ENCODE measurements at regions not wholly inside any gene's neighbourhood (a gene's known extent, or its start where the extent isn't known, plus 50 kb on each side); places are given as distances from the start of the nearest gene placed in this dataset.

DNA sequence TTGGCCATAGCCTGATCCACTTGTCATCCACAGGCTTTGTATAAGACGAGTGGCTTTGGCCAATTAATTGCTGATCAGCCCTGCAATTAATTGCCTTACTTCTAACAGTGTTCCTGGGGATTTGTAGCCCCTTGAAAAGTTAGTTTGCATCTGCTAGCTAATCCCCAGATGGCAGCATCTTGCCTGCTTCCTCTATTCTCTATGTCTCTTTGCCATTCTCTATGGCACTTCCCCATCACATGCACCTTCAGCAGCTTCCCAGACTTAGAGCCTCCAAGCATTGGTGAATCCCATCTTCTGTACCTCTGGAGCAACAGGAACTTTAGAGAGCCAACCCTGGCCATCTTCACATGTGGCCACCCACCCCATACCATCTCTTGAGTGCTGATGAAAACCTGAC lies 197.0 kb upstream of the DMAC1 start:
- 0 to 100% (median 26%) methylated on average over 1 of the region's 1 CpG; no CpG with 5 or more reads in 6 of the 10 experiments for WGBS, 10 experiments
- in situ Hi-C loops (cut with MboI; ENCODE audit: low pct_unique_long_range_greater_than_20kb in 2 of 9, low sequenced_read_pairs in 9 of 9, unreplicated experiment in 9 of 9) = no loop called here
- Histone ChIP-seq H3K4me1 (replicated peaks in 1 of 2) (no peaks in the 10 kb centered on the region), H3K27ac (no peak overlapping the region), H3K4me3 (no peak overlapping the region)
- no peak for ATAC-seq (replicated peaks in 6 of 8)

- ATAC-seq (replicated peaks in 6 of 8) = no peak
- Histone ChIP-seq H3K4me3 (no peak overlapping the region), H3K27ac (no peak overlapping the region), H3K4me1 (replicated peaks in 1 of 2) (peaks cover 7 to 11% of the 10 kb centered on the region in 2 donors)
- 0 to 80% (median 33%) methylated on average over 1 of the region's 1 CpG; no CpG with 5 or more reads in 5 of the 10 experiments for WGBS, 10 experiments
- in situ Hi-C loops (cut with MboI; ENCODE audit: low pct_unique_long_range_greater_than_20kb in 2 of 9, low sequenced_read_pairs in 9 of 9, unreplicated experiment in 9 of 9) = no loop called here
Observed at GRCh38 chr9:7988644-7989280, 189.2 kb upstream of the DMAC1 start.

DNA sequence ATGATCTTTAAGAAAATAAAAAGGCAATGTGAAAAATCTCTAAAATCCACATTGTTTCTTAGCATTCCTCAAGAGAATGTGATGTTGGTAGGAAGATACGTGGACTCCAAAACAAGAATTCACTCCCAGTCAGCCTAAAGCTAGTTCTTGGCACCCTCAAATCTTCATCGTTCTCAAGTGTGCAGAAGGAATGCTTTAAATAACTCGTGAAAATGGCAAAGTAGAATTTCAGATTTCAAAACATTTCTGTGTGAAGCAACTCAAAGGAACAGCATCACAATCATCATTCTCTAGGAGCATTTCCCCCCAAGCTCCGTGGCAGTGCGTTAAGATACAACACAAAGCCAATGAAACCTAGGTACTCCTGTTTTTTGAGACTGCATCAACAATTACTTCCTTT lies 185.1 kb upstream of the DMAC1 start:
- Histone ChIP-seq H3K4me1 (replicated peaks in 1 of 2) (peaks cover 31 to 38% of the 10 kb centered on the region in 2 donors), H3K4me3 (no peak overlapping the region), H3K27ac (no peak overlapping the region)
- ATAC-seq (replicated peaks in 6 of 8) = no peak
- 4 to 100% (median 88%) methylated on average over 2 to 5 of the region's 5 CpGs for WGBS, 10 experiments
- in situ Hi-C loops (cut with MboI; ENCODE audit: low pct_unique_long_range_greater_than_20kb in 2 of 9, low sequenced_read_pairs in 9 of 9, unreplicated experiment in 9 of 9) = no loop called here

- WGBS, 10 experiments = 0 to 100% (median 30%) methylated on average over 1 to 2 of the region's 2 CpGs; no CpG with 5 or more reads in 2 of the 10 experiments
- in situ Hi-C loops (cut with MboI; ENCODE audit: low pct_unique_long_range_greater_than_20kb in 2 of 9, low sequenced_read_pairs in 9 of 9, unreplicated experiment in 9 of 9) = no loop called here
- peak in 1 of 8 experiments; percentile 68 for ATAC-seq (replicated peaks in 6 of 8)
Observed at GRCh38 chr9:7984203-7984602, 184.6 kb upstream of the DMAC1 start.

DNA sequence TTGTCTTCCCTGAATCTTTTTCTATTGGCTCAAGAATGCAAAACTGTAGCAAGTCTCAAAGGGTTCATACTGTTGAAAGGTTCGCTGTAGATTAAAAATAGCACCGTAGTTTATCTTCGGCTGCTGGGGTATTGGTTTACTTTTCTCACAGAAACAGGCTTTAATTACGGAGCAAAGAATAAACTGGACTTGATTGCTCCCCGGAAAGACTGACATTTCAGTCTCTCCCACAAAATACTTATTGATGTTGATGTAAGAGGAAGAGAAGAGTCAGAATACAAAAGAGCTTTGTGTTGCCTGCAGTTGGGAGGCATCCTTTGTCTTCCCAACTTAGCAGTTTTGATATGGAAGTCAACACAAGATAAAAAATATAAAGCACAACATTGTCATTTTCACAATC lies 183.9 kb upstream of the DMAC1 start:
- in situ Hi-C loops (cut with MboI; ENCODE audit: low pct_unique_long_range_greater_than_20kb in 2 of 9, low sequenced_read_pairs in 9 of 9, unreplicated experiment in 9 of 9) = no loop called here
- Histone ChIP-seq H3K4me1 (replicated peaks in 1 of 2) (peaks cover 31 to 41% of the 10 kb centered on the region in 2 donors), H3K27ac (no peak overlapping the region), H3K4me3 (no peak overlapping the region)
- WGBS, 10 experiments = 0 to 56% (median 12%) methylated on average over 1 to 5 of the region's 5 CpGs; no CpG with 5 or more reads in 1 of the 10 experiments
- ATAC-seq (replicated peaks in 6 of 8) = peak in 5 of 8 experiments; percentile 54 to 68 (median 57)

More at GRCh38 chr9:7984203-7984602, 184.6 kb upstream of the DMAC1 start:
- Histone ChIP-seq H3K4me1 (replicated peaks in 1 of 2) (peaks cover 31 to 41% of the 10 kb centered on the region in 2 donors), H3K27ac (no peak overlapping the region), H3K4me3 (no peak overlapping the region)

- peak overlapping the region in 1 of 2 donors; percentile 19 for H3K27ac ChIP-seq
- peaks cover 31 to 41% of the 10 kb centered on the region in 2 donors for H3K4me1 ChIP-seq (replicated peaks in 1 of 2)
- ATAC-seq (replicated peaks in 6 of 8) = no peak
- in situ Hi-C loops (cut with MboI; ENCODE audit: low pct_unique_long_range_greater_than_20kb in 2 of 9, low sequenced_read_pairs in 9 of 9, unreplicated experiment in 9 of 9) = no loop called here
- WGBS, 10 experiments = 0 to 100% (median 82%) methylated on average over 1 to 4 of the region's 4 CpGs; no CpG with 5 or more reads in 2 of the 10 experiments
- no peak overlapping the region for H3K4me3 ChIP-seq
Observed at GRCh38 chr9:7982907-7983306, 183.3 kb upstream of the DMAC1 start.

DNA sequence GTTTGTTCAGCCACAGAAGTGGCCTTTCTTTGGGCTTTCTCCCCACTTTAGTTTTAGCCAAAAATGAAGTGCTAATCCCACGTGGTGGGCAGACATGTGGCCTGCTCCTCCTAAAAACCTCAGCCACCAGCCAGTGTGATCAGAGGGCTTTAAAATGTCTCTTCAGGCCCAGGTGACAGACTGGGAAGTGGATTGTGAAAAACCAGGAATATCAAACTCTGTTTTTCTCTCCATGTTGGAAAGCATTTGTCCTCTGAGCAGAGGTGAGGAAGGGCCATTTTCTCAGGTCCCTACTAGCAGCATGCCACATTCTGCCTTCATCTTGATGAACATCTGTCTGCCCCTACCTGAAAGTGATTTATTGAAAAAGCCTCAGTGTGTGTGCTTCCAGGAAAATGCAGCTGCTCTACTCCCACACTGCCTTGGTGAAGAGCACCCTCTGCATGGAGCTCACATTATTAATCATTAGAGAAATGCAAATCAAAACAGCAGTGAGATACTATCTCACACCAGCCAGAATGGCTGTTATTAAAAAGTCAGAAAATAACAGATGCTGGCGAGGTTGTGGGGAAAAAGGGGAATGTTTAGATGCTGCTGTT lies 181.2 kb upstream of the DMAC1 start:
- Histone ChIP-seq H3K4me3 (no peak overlapping the region), H3K4me1 (replicated peaks in 1 of 2) (peaks cover 31 to 41% of the 10 kb centered on the region in 2 donors), H3K27ac (no peak overlapping the region)
- in situ Hi-C loops (cut with MboI; ENCODE audit: low pct_unique_long_range_greater_than_20kb in 2 of 9, low sequenced_read_pairs in 9 of 9, unreplicated experiment in 9 of 9) = no loop called here
- WGBS, 10 experiments = 0 to 100% (median 86%) methylated on average over 1 to 2 of the region's 2 CpGs; no CpG with 5 or more reads in 3 of the 10 experiments
- ATAC-seq (replicated peaks in 6 of 8) = no peak

GRCh38 chr9:7980041-7980440 lies 180.5 kb upstream of the DMAC1 start:
- no peak overlapping the region for H3K27ac ChIP-seq
- peaks cover 31 to 46% of the 10 kb centered on the region in 2 donors for H3K4me1 ChIP-seq (replicated peaks in 1 of 2)
- in situ Hi-C loops (cut with MboI; ENCODE audit: low pct_unique_long_range_greater_than_20kb in 2 of 9, low sequenced_read_pairs in 9 of 9, unreplicated experiment in 9 of 9) = no loop called here
- no peak overlapping the region for H3K4me3 ChIP-seq
- ATAC-seq (replicated peaks in 6 of 8) = no peak
- 0 to 100% (median 14%) methylated on average over 1 to 2 of the region's 2 CpGs; no CpG with 5 or more reads in 3 of the 10 experiments for WGBS, 10 experiments

DNA sequence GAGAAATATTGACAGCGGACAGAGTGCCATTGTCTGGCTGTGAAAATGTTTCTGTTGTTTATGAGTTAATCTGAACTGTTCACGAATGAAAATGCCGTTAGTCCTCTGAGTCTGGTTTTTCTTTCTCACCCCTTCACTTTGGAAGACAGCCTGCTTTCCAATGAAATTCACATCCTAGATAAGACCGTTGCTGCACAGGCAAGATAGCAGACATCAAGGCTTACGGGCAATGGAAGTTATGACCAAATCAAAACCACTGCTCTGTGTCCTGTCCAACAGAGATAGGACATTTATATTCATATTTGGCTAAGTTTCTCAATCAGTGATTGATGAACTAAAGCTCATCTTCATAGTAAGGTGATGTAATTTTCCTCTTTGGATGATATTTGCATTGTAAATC lies 180.0 kb upstream of the DMAC1 start:
- 0 to 93% (median 57%) methylated on average over 1 to 5 of the region's 5 CpGs; no CpG with 5 or more reads in 2 of the 10 experiments for WGBS, 10 experiments
- no peak overlapping the region for H3K4me3 ChIP-seq
- in situ Hi-C loops (cut with MboI; ENCODE audit: low pct_unique_long_range_greater_than_20kb in 2 of 9, low sequenced_read_pairs in 9 of 9, unreplicated experiment in 9 of 9) = no loop called here
- ATAC-seq (replicated peaks in 6 of 8) = peak in 5 of 8 experiments; percentile 8 to 58 (median 36)
- H3K27ac ChIP-seq = no peak overlapping the region
- peaks cover 31 to 48% of the 10 kb centered on the region in 2 donors for H3K4me1 ChIP-seq (replicated peaks in 1 of 2)

DNA sequence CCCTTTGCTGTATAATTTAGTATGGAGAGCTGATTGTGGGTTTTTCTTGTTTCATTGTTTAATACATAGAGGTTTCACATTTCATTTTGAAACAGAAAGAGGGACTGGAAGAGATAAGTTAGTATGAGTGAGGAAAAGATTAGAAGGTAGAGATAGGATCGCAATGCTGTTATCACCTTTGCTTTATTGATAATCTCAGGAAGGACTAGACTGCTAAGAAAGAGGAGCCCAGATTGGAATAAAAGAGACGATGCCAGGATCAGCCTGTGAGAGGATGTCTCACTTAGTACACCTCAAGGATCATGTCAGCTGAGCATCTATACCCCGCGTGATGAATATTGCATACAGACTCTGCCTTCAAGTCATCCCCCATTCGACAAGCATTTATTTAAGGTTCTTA lies 178.0 kb upstream of the DMAC1 start:
- WGBS, 10 experiments = 17 to 100% (median 77%) methylated on average over 1 to 5 of the region's 5 CpGs; no CpG with 5 or more reads in 2 of the 10 experiments
- Histone ChIP-seq H3K4me1 (replicated peaks in 1 of 2) (peaks cover 17 to 41% of the 10 kb centered on the region in 2 donors), H3K4me3 (no peak overlapping the region), H3K27ac (no peak overlapping the region)
- in situ Hi-C loops (cut with MboI; ENCODE audit: low pct_unique_long_range_greater_than_20kb in 2 of 9, low sequenced_read_pairs in 9 of 9, unreplicated experiment in 9 of 9) = no loop called here
- no peak for ATAC-seq (replicated peaks in 6 of 8)

DNA sequence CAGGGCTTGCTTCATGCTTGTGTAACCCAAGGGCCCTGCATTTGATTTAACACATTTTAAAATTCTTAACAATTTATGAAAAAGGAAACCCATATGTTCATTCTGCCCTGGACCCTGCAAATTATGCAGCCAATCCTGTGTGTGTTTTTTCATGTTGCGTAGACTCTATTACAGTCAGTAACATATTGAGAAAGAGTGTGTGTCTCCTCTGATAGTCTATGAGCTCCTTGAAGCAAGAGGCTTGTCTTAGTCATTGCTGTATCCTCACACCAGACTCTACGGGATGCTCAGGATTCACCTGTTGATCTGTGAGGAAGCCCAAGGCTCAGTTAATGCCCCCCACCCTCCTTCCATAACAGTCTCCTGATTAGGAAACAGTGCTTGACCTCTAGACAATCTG lies 177.3 kb upstream of the DMAC1 start:
- H3K27ac ChIP-seq = no peak overlapping the region
- peaks cover 12 to 41% of the 10 kb centered on the region in 2 donors for H3K4me1 ChIP-seq (replicated peaks in 1 of 2)
- H3K4me3 ChIP-seq = no peak overlapping the region
- in situ Hi-C loops (cut with MboI; ENCODE audit: low pct_unique_long_range_greater_than_20kb in 2 of 9, low sequenced_read_pairs in 9 of 9, unreplicated experiment in 9 of 9) = no loop called here
- ATAC-seq (replicated peaks in 6 of 8) = no peak
- WGBS, 10 experiments = 0 to 100% (median 88%) methylated on average over 1 to 2 of the region's 2 CpGs; no CpG with 5 or more reads in 2 of the 10 experiments

DNA sequence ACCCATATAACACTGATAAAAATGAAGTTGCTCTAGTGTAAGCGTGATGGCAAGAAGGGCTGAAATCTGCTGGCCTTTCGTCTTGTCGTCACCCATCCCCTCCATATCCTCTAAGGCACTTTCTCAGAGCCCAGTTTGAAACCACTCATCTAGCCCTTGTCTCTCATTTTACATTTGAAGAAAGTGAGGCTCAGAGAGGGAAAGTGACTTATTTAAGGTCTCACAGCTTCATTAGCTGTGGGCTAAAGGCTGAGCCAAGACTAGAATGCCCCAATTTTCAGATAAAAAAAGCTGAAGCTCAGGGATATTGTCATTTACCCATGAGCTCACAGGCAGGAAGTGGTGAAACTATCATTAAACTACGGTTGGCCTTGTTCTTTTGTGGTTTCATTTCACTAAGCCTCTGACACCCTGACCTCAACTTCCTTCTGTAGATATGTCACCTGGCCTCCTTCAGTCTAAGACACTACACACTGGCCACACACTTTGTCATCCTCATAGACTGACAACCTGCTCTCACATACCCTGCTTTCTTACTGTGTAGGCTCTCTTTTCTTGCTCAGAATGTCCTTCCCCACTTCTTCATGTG lies 176.7 kb upstream of the DMAC1 start:
- Histone ChIP-seq H3K4me1 (replicated peaks in 1 of 2) (peaks cover 6 to 37% of the 10 kb centered on the region in 2 donors), H3K27ac (no peak overlapping the region), H3K4me3 (no peak overlapping the region)
- in situ Hi-C loops (cut with MboI; ENCODE audit: low pct_unique_long_range_greater_than_20kb in 2 of 9, low sequenced_read_pairs in 9 of 9, unreplicated experiment in 9 of 9) = no loop called here
- 0 to 100% (median 45%) methylated on average over 1 to 4 of the region's 4 CpGs; no CpG with 5 or more reads in 2 of the 10 experiments for WGBS, 10 experiments
- ATAC-seq (replicated peaks in 6 of 8) = no peak

GRCh38 chr9:7975336-7975735 lies 175.8 kb upstream of the DMAC1 start:
- Histone ChIP-seq H3K27ac (no peak overlapping the region), H3K4me1 (replicated peaks in 1 of 2) (peaks cover 0 to 30% of the 10 kb centered on the region in 2 donors), H3K4me3 (no peak overlapping the region)
- ATAC-seq (replicated peaks in 6 of 8) = no peak
- in situ Hi-C loops (cut with MboI; ENCODE audit: low pct_unique_long_range_greater_than_20kb in 2 of 9, low sequenced_read_pairs in 9 of 9, unreplicated experiment in 9 of 9) = no loop called here
- 0 to 100% (median 95%) methylated on average over 1 to 5 of the region's 5 CpGs for WGBS, 10 experiments
